ENCODE measurements at regions not wholly inside any gene's neighbourhood (a gene's known extent, or its start where the extent isn't known, plus 50 kb on each side); places are given as distances from the start of the nearest gene placed in this dataset.

DNA sequence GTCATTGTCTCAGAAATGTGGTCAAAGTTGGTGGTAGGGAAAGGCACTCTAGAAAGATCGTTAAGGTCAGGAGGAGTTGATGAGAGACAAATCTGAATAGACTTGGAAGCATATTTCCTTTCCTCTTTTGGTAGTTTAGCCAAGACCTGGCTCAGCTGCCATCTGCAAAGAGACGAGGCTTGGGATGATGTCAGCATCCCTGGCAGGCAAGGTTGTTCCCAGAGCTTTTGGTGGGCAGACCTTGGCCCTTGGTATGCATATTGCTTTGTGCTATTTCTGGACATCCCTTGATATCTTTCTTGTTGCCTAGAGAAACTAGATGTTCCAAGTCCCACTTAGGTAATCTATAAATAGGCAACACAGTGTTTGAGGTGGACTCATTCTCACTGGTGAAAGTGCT, 82.4 kb upstream of the NAF1 start:
- no peaks in the 10 kb centered on the region for H3K79me2 ChIP-seq (ENCODE audit: insufficient read depth, low read length)
- no peak overlapping the region for H3K4me2 ChIP-seq (ENCODE audit: low read depth, low read length, poor library complexity, severe bottlenecking)
- no peaks in the 10 kb centered on the region for H3K9me3 ChIP-seq (ENCODE audit: insufficient read depth, low read depth, low read length)
- no peak overlapping the region for H3K4me3 ChIP-seq (ENCODE audit: low read length, poor library complexity, severe bottlenecking)
- H4K20me1 ChIP-seq (ENCODE audit: insufficient read depth, low read length, poor library complexity, severe bottlenecking): no peaks in the 10 kb centered on the region
- no peaks in the 10 kb centered on the region for H3K36me3 ChIP-seq (ENCODE audit: insufficient read depth, low read length)
- no peaks in the 10 kb centered on the region for H3K4me1 ChIP-seq (ENCODE audit: insufficient read depth, low read length, poor library complexity, severe bottlenecking)
- no peak overlapping the region for H3K9ac ChIP-seq (ENCODE audit: low read depth, low read length, poor library complexity, severe bottlenecking)
- H2AFZ ChIP-seq (ENCODE audit: low read length): no peak overlapping the region
- TF ChIP-seq, protein P1, sequence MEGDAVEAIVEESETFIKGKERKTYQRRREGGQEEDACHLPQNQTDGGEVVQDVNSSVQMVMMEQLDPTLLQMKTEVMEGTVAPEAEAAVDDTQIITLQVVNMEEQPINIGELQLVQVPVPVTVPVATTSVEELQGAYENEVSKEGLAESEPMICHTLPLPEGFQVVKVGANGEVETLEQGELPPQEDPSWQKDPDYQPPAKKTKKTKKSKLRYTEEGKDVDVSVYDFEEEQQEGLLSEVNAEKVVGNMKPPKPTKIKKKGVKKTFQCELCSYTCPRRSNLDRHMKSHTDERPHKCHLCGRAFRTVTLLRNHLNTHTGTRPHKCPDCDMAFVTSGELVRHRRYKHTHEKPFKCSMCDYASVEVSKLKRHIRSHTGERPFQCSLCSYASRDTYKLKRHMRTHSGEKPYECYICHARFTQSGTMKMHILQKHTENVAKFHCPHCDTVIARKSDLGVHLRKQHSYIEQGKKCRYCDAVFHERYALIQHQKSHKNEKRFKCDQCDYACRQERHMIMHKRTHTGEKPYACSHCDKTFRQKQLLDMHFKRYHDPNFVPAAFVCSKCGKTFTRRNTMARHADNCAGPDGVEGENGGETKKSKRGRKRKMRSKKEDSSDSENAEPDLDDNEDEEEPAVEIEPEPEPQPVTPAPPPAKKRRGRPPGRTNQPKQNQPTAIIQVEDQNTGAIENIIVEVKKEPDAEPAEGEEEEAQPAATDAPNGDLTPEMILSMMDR (conservative IDR thresholded peaks at IDR 0.05; ENCODE audit: low read length): no peak
- TF ChIP-seq EZH2phosphoT487 (IDR thresholded peaks at IDR 0.05; ENCODE audit: borderline replicate concordance): no peak
- no peaks in the 10 kb centered on the region for H3K27me3 ChIP-seq (ENCODE audit: insufficient read depth, low read length, poor library complexity, severe bottlenecking)
- no peaks in the 10 kb centered on the region for H3F3A ChIP-seq (ENCODE audit: low read depth)
- H3K9me2 ChIP-seq (replicated peaks; ENCODE audit: low read depth, low read length): no peaks in the 10 kb centered on the region

DNA sequence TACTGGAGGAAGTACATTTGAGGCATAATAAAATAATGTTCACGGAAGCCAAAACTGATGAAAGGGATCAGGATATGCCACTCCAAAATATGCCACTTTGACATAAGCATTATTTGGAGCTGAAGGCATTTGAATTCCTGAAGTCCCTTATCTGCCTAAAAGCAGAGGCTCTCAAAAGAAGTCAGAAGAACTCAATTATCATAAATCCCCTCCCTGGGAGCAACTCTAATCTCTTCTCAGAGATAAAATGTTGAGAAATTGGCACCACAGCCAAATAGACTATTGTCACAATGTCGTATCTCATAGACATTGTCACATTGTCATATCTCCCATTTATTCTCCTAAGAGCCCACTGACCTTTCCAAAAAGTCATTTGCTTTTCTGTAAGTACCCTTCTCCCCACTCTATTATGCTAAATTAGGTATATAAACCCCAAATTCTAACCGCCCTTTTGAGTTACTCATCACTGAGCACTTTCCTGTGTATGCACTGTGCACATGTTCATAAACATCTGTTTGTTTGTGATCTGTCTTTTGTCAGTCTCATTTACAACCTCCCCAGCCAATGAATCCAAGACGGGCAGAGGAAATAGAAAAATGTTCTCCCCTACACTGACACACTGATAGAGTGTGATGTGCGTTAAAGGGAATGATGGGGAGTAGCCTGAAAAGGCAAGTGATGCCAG, 78.5 kb upstream of the NAF1 start:
- Histone ChIP-seq H3K9me3 (ENCODE audit: insufficient read depth, low read depth, low read length) (no peaks in the 10 kb centered on the region), H3K9me2 (replicated peaks; ENCODE audit: low read depth, low read length) (no peaks in the 10 kb centered on the region), H3K36me3 (ENCODE audit: insufficient read depth, low read length) (no peaks in the 10 kb centered on the region), H4K20me1 (ENCODE audit: insufficient read depth, low read length, poor library complexity, severe bottlenecking) (no peaks in the 10 kb centered on the region), H3K9ac (ENCODE audit: low read depth, low read length, poor library complexity, severe bottlenecking) (no peak overlapping the region), H3K79me2 (ENCODE audit: insufficient read depth, low read length) (no peaks in the 10 kb centered on the region), H3K4me3 (ENCODE audit: low read length, poor library complexity, severe bottlenecking) (no peak overlapping the region), H3K27me3 (ENCODE audit: insufficient read depth, low read length, poor library complexity, severe bottlenecking) (no peaks in the 10 kb centered on the region), H3F3A (ENCODE audit: low read depth) (no peaks in the 10 kb centered on the region), H2AFZ (ENCODE audit: low read length) (no peak overlapping the region), H3K4me2 (ENCODE audit: low read depth, low read length, poor library complexity, severe bottlenecking) (no peak overlapping the region), H3K4me1 (ENCODE audit: insufficient read depth, low read length, poor library complexity, severe bottlenecking) (no peaks in the 10 kb centered on the region)
- TF ChIP-seq, protein P1 (conservative IDR thresholded peaks at IDR 0.05; ENCODE audit: low read length): no peak
- no peak for TF ChIP-seq EZH2phosphoT487 (IDR thresholded peaks at IDR 0.05; ENCODE audit: borderline replicate concordance)

DNA sequence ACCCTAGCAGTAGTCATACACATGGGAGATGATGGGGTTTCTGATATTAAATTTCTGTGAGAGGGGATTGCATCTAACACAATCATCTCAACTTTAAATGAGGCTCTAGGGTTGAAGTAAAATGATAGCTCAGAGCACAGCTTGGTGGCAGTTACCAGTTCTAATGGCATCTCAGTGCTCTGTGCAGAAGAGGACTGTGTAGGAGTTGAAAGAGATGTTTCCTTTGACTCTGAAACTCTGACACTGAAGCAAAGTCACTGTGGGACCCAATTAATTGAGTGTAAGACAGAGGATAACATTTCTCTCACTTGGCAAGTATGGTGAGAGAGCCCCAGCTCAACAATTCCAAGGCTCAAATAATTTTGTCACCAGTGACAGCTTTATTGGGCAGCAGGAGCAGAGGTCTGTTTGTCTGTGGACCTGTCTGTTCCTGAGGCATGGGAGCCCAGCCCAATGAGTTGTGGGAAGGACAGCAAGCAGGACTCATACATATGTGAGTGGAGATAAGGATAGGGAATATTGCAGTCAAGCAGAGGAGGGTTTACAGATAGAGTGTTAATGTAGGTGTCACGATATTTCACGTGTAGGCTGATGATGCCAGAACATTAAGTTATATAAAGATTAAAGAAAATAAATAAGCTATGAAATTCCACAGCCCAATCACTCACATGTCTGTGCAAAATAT, 76.7 kb upstream of the NAF1 start:
- Histone ChIP-seq H3K27me3 (ENCODE audit: insufficient read depth, low read length, poor library complexity, severe bottlenecking) (no peaks in the 10 kb centered on the region), H3K9me3 (ENCODE audit: insufficient read depth, low read depth, low read length) (no peaks in the 10 kb centered on the region), H3K9ac (ENCODE audit: low read depth, low read length, poor library complexity, severe bottlenecking) (no peak overlapping the region), H3K4me2 (ENCODE audit: low read depth, low read length, poor library complexity, severe bottlenecking) (no peak overlapping the region), H3K79me2 (ENCODE audit: insufficient read depth, low read length) (no peaks in the 10 kb centered on the region), H3F3A (ENCODE audit: low read depth) (no peaks in the 10 kb centered on the region), H4K20me1 (ENCODE audit: insufficient read depth, low read length, poor library complexity, severe bottlenecking) (no peaks in the 10 kb centered on the region), H3K4me1 (ENCODE audit: insufficient read depth, low read length, poor library complexity, severe bottlenecking) (no peaks in the 10 kb centered on the region), H3K9me2 (replicated peaks; ENCODE audit: low read depth, low read length) (no peaks in the 10 kb centered on the region), H2AFZ (ENCODE audit: low read length) (no peak overlapping the region), H3K4me3 (ENCODE audit: low read length, poor library complexity, severe bottlenecking) (no peak overlapping the region), H3K36me3 (ENCODE audit: insufficient read depth, low read length) (no peaks in the 10 kb centered on the region)
- TF ChIP-seq, protein P1 (conservative IDR thresholded peaks at IDR 0.05; ENCODE audit: low read length): no peak
- no peak for TF ChIP-seq EZH2phosphoT487 (IDR thresholded peaks at IDR 0.05; ENCODE audit: borderline replicate concordance)

All from Loucy (cell line).